HG03571 (cell line): ENCODE measurements at regions not wholly inside any gene's neighbourhood (a gene's known extent, or its start where the extent isn't known, plus 50 kb on each side); places are given as distances from the start of the nearest gene placed in this dataset.

Experiments used
- ATAC-seq: cut with Tn5 transposase; IDR thresholded peaks from one replicate; pipeline ENCODE4 v1.9.1; 2021; ENCODE audit not compliant: unreplicated experiment

GRCh38 chr3:59160133-59160746 lies 110.4 kb upstream of the CFAP20DC start:
- no peak for ATAC-seq

GRCh38 chr3:59153648-59154047 lies 103.8 kb upstream of the CFAP20DC start:
- no peak for ATAC-seq

GRCh38 chr3:59152943-59153342 lies 103.1 kb upstream of the CFAP20DC start:
- ATAC-seq, result no peak

- ATAC-seq, result no peak
Measured at GRCh38 chr3:59150039-59150438, 100.2 kb upstream of the CFAP20DC start.

DNA sequence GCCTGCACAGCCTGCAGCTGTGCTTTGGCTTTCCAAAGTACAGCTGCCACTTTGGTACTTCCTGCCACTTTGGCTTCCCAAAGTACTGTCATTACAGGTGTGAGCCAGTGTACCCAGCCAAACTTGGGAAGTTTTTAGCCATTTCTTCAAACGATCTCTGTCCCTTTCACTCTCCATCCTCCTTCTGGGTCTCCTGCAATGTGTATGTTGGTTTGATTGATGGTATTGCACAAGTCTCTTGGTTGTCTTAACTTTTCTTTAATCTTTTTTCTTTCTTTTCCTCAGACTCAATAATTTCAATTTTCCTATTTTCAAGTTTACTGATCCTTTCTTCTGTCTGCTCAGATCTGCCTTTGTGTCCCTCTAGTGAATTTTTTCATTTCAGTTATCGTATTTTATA lies 99.3 kb upstream of the CFAP20DC start:
- no peak for ATAC-seq

DNA sequence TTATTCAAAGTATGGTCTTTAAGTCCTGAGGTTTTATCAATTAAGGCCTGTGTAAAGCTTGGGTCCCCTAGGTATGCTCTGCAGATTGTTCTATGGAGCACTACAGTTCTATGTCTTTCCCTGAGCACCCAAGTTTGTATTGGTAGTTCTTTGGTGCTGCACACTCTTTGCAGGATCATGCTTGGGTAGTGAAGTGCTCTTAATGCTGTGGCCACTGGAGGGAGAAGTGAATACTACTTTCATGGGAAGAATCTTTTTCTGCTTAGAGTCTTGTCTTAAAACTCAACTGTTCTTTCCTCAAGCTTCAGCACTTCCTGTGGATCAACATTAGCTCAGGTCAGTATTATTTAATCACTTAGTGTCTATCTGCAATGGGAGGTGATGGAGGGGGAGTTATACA lies 93.6 kb upstream of the CFAP20DC start:
- no peak for ATAC-seq

GRCh38 chr3:59142556-59142955 lies 92.7 kb upstream of the CFAP20DC start:
- no peak for ATAC-seq

GRCh38 chr3:59138966-59139365 lies 89.1 kb upstream of the CFAP20DC start:
- no peak for ATAC-seq

DNA sequence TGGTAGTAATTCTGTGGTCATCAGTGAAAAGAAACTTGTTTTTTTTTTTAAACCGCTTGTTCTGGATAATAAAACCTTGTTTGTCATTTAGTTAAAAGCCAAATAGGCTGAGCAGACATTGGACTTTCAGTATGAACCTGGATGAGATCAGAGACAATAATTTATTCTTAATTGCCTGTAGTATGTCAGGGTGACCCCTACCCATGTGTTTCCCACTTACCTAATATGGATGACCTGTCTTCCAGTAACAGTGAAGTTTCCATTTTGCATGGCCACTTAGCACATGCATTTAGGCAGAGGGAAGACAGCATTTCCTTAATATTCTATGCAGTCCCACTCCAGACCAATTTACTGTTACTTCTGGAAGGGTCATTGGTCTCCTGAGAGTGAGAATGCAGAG lies 87.6 kb upstream of the CFAP20DC start:
- no peak for ATAC-seq

GRCh38 chr3:59136081-59136480 lies 86.3 kb upstream of the CFAP20DC start:
- no peak for ATAC-seq

DNA sequence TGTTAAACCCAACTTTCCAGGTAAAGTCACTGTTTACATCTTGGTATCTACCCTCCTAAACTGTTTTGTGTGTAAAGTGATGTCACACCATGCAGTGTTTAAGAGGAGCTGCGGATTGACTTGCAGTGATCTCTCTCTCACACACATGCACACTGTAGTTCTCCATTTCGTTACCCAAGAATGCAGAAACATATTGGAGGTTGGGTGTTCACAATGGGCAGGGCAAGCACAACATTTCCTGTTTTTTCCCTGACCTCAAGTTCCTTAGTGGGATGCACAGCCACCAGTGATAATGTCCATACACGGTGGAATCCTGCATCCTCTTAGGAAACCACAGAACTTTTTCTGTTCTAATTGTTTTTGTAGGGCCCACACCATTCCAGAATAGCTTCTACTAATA lies 85.3 kb upstream of the CFAP20DC start:
- no peak for ATAC-seq

GRCh38 chr3:59133311-59133710 lies 83.5 kb upstream of the CFAP20DC start:
- ATAC-seq, result no peak

DNA sequence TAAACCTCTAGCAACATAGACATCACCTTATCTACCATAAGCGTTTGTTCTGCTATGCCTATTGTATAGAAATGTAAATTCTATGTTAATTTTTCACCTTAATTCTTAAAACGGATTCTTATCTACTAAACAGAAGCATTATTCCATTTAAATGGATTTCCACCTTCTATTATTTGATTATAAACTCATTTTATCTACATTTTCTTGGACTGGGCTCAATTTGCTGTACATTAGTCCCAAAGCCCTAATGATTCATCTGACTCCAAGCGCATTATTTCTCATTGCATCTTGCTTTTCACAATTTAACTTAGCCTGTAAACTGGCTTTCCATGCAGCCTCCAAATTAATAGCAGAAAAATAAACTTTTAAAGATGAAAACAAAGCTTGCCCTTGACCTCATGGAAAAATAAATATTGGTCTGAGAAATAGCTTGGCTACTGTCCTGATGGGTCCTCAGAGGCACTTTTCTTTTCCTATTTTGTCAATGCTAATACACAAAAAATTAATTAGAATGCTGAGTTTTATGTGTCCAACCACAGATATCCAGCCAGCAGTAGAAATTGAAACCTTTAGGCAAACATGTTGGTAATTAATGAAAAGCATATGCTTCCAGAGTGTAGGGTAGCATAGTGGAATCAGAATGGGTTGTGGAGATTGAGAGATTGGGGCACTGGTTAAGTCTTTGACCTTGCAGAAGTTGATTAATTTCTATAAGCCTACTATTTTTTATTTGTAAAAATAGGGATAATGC lies 81.4 kb upstream of the CFAP20DC start:
- ATAC-seq, result no peak

DNA sequence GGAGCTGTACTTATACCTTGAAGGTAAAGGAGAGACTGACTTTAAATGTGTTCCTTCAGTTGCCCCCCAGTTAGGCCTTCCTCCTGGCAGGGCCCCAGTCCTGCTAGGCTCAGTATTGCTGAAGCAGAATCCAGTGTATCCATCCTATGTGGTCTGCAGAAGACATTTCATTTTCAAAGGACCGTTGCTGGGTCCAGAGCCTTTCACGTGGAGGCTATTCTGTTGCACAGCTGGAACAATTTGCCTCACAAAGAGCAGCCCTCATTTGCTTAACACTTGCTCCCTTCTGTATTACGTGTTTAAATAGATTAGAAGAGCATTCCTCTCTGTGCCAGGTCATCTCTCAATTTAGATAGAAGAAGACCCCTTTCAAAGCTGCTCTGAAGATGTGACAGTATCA lies 78.9 kb upstream of the CFAP20DC start:
- ATAC-seq, result no peak

DNA sequence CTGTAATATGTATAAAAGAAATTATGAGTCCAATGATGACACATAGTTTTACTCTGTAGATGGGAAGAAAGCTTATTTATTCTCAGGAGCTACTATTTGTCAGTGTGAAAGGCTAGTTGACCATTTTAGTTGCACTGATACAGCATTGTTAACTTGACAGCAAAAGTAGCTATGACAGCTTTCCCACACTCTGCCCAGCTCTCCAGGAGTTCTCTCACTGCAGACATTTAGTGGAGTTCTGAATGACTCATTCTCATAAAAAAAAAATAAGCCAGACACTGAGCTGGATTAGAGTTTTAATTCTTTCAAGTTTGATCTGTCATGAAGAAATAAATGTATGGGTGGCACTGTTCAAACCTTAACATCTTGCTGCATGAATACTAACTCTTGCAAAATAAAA lies 77.2 kb upstream of the CFAP20DC start:
- ATAC-seq, result no peak

DNA sequence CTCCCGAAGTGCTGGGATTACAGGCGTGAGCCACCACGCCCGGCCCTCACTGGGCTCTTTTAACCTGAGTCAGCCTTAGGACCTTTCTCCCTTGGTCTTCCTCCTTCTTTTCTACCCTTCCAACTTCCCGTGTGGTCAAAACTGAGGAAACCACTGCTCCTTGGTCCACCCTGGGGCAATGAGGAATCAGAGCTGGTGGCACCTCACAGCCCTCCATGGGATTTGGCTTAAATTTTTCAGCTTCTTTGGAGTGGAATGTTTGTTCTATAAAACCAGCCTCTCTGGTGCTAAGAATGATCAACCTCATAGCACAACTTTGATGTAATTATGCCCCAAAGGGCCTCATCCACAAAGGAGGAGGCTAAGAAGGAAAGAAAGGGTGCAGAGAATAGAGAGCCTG lies 76.6 kb upstream of the CFAP20DC start:
- no peak for ATAC-seq

- ATAC-seq, result no peak
Measured at GRCh38 chr3:59121346-59122144, 71.7 kb upstream of the CFAP20DC start.

DNA sequence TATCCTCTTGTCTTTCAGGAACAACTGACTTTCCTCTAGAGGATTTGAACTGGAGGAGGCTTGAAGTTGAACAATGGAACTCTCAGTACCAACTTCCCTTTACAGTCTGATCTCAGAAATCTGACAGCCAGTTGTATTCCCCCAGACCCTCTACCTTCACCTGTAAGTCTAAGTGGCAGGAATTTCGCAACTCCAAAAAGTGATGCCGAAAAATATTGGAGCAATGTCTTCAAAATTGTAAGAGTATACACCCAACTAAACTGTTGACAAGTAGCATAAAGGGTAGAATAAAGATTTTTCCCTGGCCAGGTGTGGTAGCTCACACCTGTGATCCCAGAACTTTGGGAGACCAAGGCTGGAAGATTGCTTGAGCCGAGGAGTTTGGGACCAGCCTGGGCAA lies 69.1 kb upstream of the CFAP20DC start:
- ATAC-seq, result no peak

DNA sequence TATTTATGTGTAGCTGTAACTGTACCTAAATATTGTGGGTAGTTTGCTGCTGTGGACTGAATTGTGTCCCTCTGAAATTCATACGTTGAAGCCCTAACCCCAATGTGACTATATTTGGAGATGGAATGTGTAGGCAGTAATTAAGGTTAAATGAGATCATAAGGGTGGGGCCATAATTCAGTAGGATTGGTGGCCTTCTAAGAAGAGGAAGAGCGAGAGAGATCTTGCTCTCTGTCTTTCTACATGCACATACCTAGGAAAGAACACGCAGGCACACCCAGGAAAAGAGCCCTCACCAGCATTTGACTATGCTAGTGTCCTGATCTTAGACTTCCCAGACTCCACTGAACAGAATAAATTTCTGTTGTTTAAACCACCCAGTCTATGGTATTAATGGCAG lies 67.6 kb upstream of the CFAP20DC start:
- no peak for ATAC-seq

- ATAC-seq, result no peak
Measured at GRCh38 chr3:59116233-59116537, 66.4 kb upstream of the CFAP20DC start.

DNA sequence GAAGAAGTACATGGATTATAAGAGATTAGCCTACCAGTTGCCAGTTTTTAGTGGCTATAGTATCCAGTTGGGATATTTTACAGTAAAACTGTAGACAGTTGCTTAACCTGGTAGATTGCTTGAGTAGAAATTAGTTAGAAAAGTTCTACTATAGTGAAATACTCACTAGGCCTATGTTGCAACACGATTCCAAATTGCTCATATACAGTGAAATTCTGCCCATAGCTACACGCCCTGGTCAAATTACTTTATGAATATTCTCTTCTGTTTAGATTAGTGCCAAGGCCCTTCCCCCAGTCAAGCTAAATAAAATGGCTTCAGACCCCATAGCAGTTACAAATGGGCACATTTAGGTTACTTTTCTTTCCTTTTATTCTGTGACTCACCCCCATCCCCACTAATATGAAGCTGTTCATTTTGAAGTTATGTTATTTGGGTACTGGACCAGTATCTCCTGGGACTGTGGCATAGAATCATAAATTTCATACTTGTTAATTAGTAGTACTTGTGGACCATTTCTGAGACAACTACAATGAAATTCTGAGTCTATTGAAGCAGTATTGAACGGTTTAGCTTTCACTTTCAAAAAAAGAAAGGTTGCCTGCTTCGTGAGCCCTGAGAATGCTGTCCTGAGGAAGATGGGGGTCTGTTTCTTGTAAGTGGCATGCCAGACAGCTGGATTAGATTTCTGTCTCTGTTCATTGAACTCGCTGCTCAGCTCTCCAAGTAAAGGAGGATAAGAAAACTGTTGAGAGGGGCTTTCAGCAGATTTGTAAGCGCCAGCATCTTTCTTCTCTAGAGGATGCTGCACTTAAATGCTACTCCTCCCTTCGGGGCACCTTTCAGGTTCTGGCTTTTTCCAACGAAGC lies 65.8 kb upstream of the CFAP20DC start:
- ATAC-seq, result no peak
